ENCODE measurements at regions not wholly inside any gene's neighbourhood (a gene's known extent, or its start where the extent isn't known, plus 50 kb on each side); places are given as distances from the start of the nearest gene placed in this dataset.

DNA sequence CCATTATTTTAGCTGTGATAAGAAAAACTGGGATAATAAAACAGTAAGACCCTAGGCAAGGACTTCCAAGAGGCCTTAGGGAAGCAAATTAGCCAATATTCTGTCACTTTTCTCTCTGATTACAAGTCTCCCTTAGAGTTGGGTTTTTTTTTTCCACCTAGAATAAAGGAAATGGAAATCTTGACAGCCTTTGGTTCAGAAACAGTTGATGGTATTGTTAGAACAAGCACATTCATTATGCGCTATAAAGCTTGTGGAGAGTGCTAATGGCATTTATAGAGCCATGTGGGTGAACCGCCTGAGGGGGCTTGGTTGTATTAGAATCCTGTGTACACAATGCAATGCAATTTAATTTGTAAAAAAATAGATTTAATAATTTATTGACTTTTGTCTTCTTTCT, 88.9 kb upstream of the OGFRL1 start:
- Histone ChIP-seq H3K36me3 (ENCODE audit: control insufficient read depth in 1 of 2, insufficient read depth in 2 of 2, low read depth in 1 of 2, low read length in 2 of 2) (no peaks in the 10 kb centered on the region), H3K79me1 (replicated peaks; ENCODE audit: low read length, poor library complexity, severe bottlenecking) (no peaks in the 10 kb centered on the region), H3K23ac (ENCODE audit: low read length in 2 of 2) (no peak overlapping the region), H3K9me3 (ENCODE audit: control insufficient read depth, low read length) (no peaks in the 10 kb centered on the region), H3K4me2 (ENCODE audit: low read length, poor library complexity, severe bottlenecking) (no peak overlapping the region), H3K9ac (ENCODE audit: low read length) (no peak overlapping the region), H3K18ac (ENCODE audit: low read depth in 1 of 2, low read length in 2 of 2) (no peak overlapping the region), H4K91ac (ENCODE audit: low read length) (no peak overlapping the region), H4K8ac (ENCODE audit: low read length) (no peak overlapping the region), H3K14ac (ENCODE audit: low read length in 2 of 2) (no peak overlapping the region), H2AFZ (ENCODE audit: low read depth, low read length) (no peak overlapping the region), H3K4me1 (ENCODE audit: control insufficient read depth, insufficient read depth, low read depth, low read length) (peaks cover 5% of the 10 kb centered on the region), H3K4me3 (ENCODE audit: insufficient read depth in 1 of 2, low read depth in 1 of 2, low read length in 2 of 2) (no peak overlapping the region), H2AK5ac (ENCODE audit: low read length, severe bottlenecking) (no peak overlapping the region), H2BK15ac (ENCODE audit: low read depth, poor library complexity, severe bottlenecking) (no peak overlapping the region), H2BK12ac (ENCODE audit: low read length in 2 of 2) (no peak overlapping the region), H2BK120ac (ENCODE audit: low read depth, low read length) (no peak overlapping the region), H3K4ac (ENCODE audit: low read depth in 1 of 2, low read length in 2 of 2) (no peak overlapping the region), H3K27me3 (ENCODE audit: control insufficient read depth in 1 of 2, insufficient read depth in 1 of 2, low read length in 2 of 2) (no peaks in the 10 kb centered on the region), H2BK5ac (ENCODE audit: low read depth, low read length, poor library complexity, severe bottlenecking) (no peak overlapping the region), H3K27ac (ENCODE audit: low read length, poor library complexity, severe bottlenecking) (no peak overlapping the region)
- DNase-seq = no peak
- 100% methylated on average over 2 of the region's 2 CpGs for WGBS

- H4K91ac ChIP-seq (ENCODE audit: low read length) = no peak overlapping the region
- no peak overlapping the region for H3K9ac ChIP-seq (ENCODE audit: low read length)
- no peak overlapping the region for H3K27ac ChIP-seq (ENCODE audit: low read length, poor library complexity, severe bottlenecking)
- no peak for DNase-seq
- H2BK15ac ChIP-seq (ENCODE audit: low read depth, poor library complexity, severe bottlenecking) = no peak overlapping the region
- no peak overlapping the region for H3K4me2 ChIP-seq (ENCODE audit: low read length, poor library complexity, severe bottlenecking)
- H3K14ac ChIP-seq (ENCODE audit: low read length in 2 of 2) = no peak overlapping the region
- no peak overlapping the region for H3K4me3 ChIP-seq (ENCODE audit: insufficient read depth in 1 of 2, low read depth in 1 of 2, low read length in 2 of 2)
- no peak overlapping the region for H3K18ac ChIP-seq (ENCODE audit: low read depth in 1 of 2, low read length in 2 of 2)
- H3K4ac ChIP-seq (ENCODE audit: low read depth in 1 of 2, low read length in 2 of 2) = no peak overlapping the region
- no peaks in the 10 kb centered on the region for H3K79me1 ChIP-seq (replicated peaks; ENCODE audit: low read length, poor library complexity, severe bottlenecking)
- H3K23ac ChIP-seq (ENCODE audit: low read length in 2 of 2) = no peak overlapping the region
- no peak overlapping the region for H2AFZ ChIP-seq (ENCODE audit: low read depth, low read length)
- no peak overlapping the region for H2BK12ac ChIP-seq (ENCODE audit: low read length in 2 of 2)
- H2BK120ac ChIP-seq (ENCODE audit: low read depth, low read length) = no peak overlapping the region
- H3K9me3 ChIP-seq (ENCODE audit: control insufficient read depth, low read length) = no peaks in the 10 kb centered on the region
- no peaks in the 10 kb centered on the region for H3K27me3 ChIP-seq (ENCODE audit: control insufficient read depth in 1 of 2, insufficient read depth in 1 of 2, low read length in 2 of 2)
- H2AK5ac ChIP-seq (ENCODE audit: low read length, severe bottlenecking) = no peak overlapping the region
- no peaks in the 10 kb centered on the region for H3K36me3 ChIP-seq (ENCODE audit: control insufficient read depth in 1 of 2, insufficient read depth in 2 of 2, low read depth in 1 of 2, low read length in 2 of 2)
- WGBS = 100% methylated on average over 1 of the region's 2 CpGs
- H2BK5ac ChIP-seq (ENCODE audit: low read depth, low read length, poor library complexity, severe bottlenecking) = no peak overlapping the region
- no peak overlapping the region for H4K8ac ChIP-seq (ENCODE audit: low read length)
- peaks cover 2% of the 10 kb centered on the region for H3K4me1 ChIP-seq (ENCODE audit: control insufficient read depth, insufficient read depth, low read depth, low read length)
These were observed 85.4 kb upstream of the OGFRL1 start for GRCh38 chr6:71203206-71203605.

DNA sequence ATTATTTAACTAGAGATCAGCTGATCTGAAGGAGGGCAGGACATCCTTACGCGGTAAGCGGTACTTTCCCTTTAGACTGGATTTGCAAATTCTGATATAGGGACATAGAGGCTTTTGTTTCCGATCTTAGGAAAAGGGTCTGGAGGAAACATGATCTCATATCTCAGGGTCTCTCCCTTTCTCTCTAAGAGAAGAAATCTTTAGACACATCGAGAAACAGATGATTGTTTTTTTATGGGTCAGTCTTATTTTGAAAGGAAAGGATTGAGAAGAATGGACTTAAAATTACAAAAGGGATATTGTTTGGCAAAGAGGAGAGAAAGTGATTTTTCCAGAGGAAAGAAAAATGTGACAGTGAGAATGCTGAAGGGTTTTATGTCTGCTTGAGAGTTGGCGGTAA, 83.9 kb upstream of the OGFRL1 start:
- Histone ChIP-seq H3K79me1 (replicated peaks; ENCODE audit: low read length, poor library complexity, severe bottlenecking) (no peaks in the 10 kb centered on the region), H3K9ac (ENCODE audit: low read length) (no peak overlapping the region), H4K8ac (ENCODE audit: low read length) (no peak overlapping the region)

GRCh38 chr6:71205336-71205956, 83.2 kb upstream of the OGFRL1 start:
- peak overlapping the region; percentile 55 for H3K9ac ChIP-seq (ENCODE audit: low read length)
- no peak overlapping the region for H2BK15ac ChIP-seq (ENCODE audit: low read depth, poor library complexity, severe bottlenecking)
- no peak overlapping the region for H3K23ac ChIP-seq (ENCODE audit: low read length in 2 of 2)
- H3K4ac ChIP-seq (ENCODE audit: low read depth in 1 of 2, low read length in 2 of 2) = no peak overlapping the region
- H3K9me3 ChIP-seq (ENCODE audit: control insufficient read depth, low read length) = no peaks in the 10 kb centered on the region
- DNase-seq = peak; percentile 36
- peaks cover 2% of the 10 kb centered on the region for H3K4me1 ChIP-seq (ENCODE audit: control insufficient read depth, insufficient read depth, low read depth, low read length)
- H3K4me3 ChIP-seq (ENCODE audit: insufficient read depth in 1 of 2, low read depth in 1 of 2, low read length in 2 of 2) = no peak overlapping the region
- H2AK5ac ChIP-seq (ENCODE audit: low read length, severe bottlenecking) = no peak overlapping the region
- no peaks in the 10 kb centered on the region for H3K27me3 ChIP-seq (ENCODE audit: control insufficient read depth in 1 of 2, insufficient read depth in 1 of 2, low read length in 2 of 2)
- H3K18ac ChIP-seq (ENCODE audit: low read depth in 1 of 2, low read length in 2 of 2) = no peak overlapping the region
- no peak overlapping the region for H2AFZ ChIP-seq (ENCODE audit: low read depth, low read length)
- peak overlapping the region; percentile 75 for H3K27ac ChIP-seq (ENCODE audit: low read length, poor library complexity, severe bottlenecking)
- no peak overlapping the region for H2BK12ac ChIP-seq (ENCODE audit: low read length in 2 of 2)
- H4K91ac ChIP-seq (ENCODE audit: low read length) = no peak overlapping the region
- no peaks in the 10 kb centered on the region for H3K79me1 ChIP-seq (replicated peaks; ENCODE audit: low read length, poor library complexity, severe bottlenecking)
- H3K14ac ChIP-seq (ENCODE audit: low read length in 2 of 2) = no peak overlapping the region
- H2BK120ac ChIP-seq (ENCODE audit: low read depth, low read length) = no peak overlapping the region
- no peak overlapping the region for H3K4me2 ChIP-seq (ENCODE audit: low read length, poor library complexity, severe bottlenecking)
- H4K8ac ChIP-seq (ENCODE audit: low read length) = no peak overlapping the region
- 33% methylated on average over 1 of the region's 3 CpGs for WGBS
- H3K36me3 ChIP-seq (ENCODE audit: control insufficient read depth in 1 of 2, insufficient read depth in 2 of 2, low read depth in 1 of 2, low read length in 2 of 2) = no peaks in the 10 kb centered on the region
- no peak overlapping the region for H2BK5ac ChIP-seq (ENCODE audit: low read depth, low read length, poor library complexity, severe bottlenecking)

More for the DNA sequence above, 83.9 kb upstream of the OGFRL1 start:
- 95% methylated on average over 6 of the region's 6 CpGs for WGBS
- peaks cover 2% of the 10 kb centered on the region for H3K4me1 ChIP-seq (ENCODE audit: control insufficient read depth, insufficient read depth, low read depth, low read length)
- H2BK5ac ChIP-seq (ENCODE audit: low read depth, low read length, poor library complexity, severe bottlenecking) = no peak overlapping the region
- no peak overlapping the region for H3K23ac ChIP-seq (ENCODE audit: low read length in 2 of 2)
- no peaks in the 10 kb centered on the region for H3K27me3 ChIP-seq (ENCODE audit: control insufficient read depth in 1 of 2, insufficient read depth in 1 of 2, low read length in 2 of 2)
- no peak overlapping the region for H2BK120ac ChIP-seq (ENCODE audit: low read depth, low read length)
- no peak overlapping the region for H3K4me3 ChIP-seq (ENCODE audit: insufficient read depth in 1 of 2, low read depth in 1 of 2, low read length in 2 of 2)
- no peaks in the 10 kb centered on the region for H3K9me3 ChIP-seq (ENCODE audit: control insufficient read depth, low read length)
- no peak overlapping the region for H3K4ac ChIP-seq (ENCODE audit: low read depth in 1 of 2, low read length in 2 of 2)
- H2AK5ac ChIP-seq (ENCODE audit: low read length, severe bottlenecking) = peak overlapping the region; percentile 93
- peak overlapping the region; percentile 71 for H4K91ac ChIP-seq (ENCODE audit: low read length)
- H3K14ac ChIP-seq (ENCODE audit: low read length in 2 of 2) = no peak overlapping the region
- H2BK12ac ChIP-seq (ENCODE audit: low read length in 2 of 2) = no peak overlapping the region
- no peak overlapping the region for H3K4me2 ChIP-seq (ENCODE audit: low read length, poor library complexity, severe bottlenecking)
- H3K18ac ChIP-seq (ENCODE audit: low read depth in 1 of 2, low read length in 2 of 2) = no peak overlapping the region
- H2AFZ ChIP-seq (ENCODE audit: low read depth, low read length) = no peak overlapping the region
- peak overlapping the region; percentile 33 for H3K27ac ChIP-seq (ENCODE audit: low read length, poor library complexity, severe bottlenecking)
- H3K36me3 ChIP-seq (ENCODE audit: control insufficient read depth in 1 of 2, insufficient read depth in 2 of 2, low read depth in 1 of 2, low read length in 2 of 2) = no peaks in the 10 kb centered on the region
- H2BK15ac ChIP-seq (ENCODE audit: low read depth, poor library complexity, severe bottlenecking) = no peak overlapping the region
- DNase-seq = no peak

Measured in mesenchymal stem cell (in vitro differentiated cells and primary cell).